Keratinocyte (primary cell): ENCODE measurements at regions not wholly inside any gene's neighbourhood (a gene's known extent, or its start where the extent isn't known, plus 50 kb on each side); places are given as distances from the start of the nearest gene placed in this dataset.

Source experiments
- DNase-seq: peaks from one replicate; pipeline ENCODE4 v3.0.0-alpha.2; 2011; ENCODE audit warnings: low read depth, missing footprints, low spot score
- FAIRE-seq: peaks from 2 replicates; lab custom pipeline; 2011; peaks lifted over from hg19 to GRCh38; lab: Jason Lieb, UNC
- H2AFZ ChIP-seq: 2 replicates; pipeline ENCODE4 v1.6.0; 2012; ENCODE audit warnings: low read length, control low read depth, inconsistent platforms; ENCODE audit not compliant: control insufficient read depth
- H3K27ac ChIP-seq: 2 replicates; pipeline ENCODE4 v1.5.1; 2011; ENCODE audit warnings: low read length; ENCODE audit not compliant: control insufficient read depth, insufficient read depth
- H3K27me3 ChIP-seq: 3 replicates; pipeline ENCODE4 v1.6.0; 2011; ENCODE audit warnings: low read length; ENCODE audit not compliant: control insufficient read depth, insufficient read depth; ENCODE audit errors: extremely low read depth
- H3K36me3 ChIP-seq, 2 experiments: 2 replicates in 1 of 2; 3 replicates in 1 of 2; pipeline ENCODE4 v1.5.1; 2011; ENCODE audit warnings: low read length in 2 of 2, mild to moderate bottlenecking in 1 of 2; ENCODE audit not compliant: control insufficient read depth in 2 of 2, insufficient read depth in 2 of 2; ENCODE audit errors: extremely low read depth in 1 of 2
- H3K4me1 ChIP-seq: 3 replicates; pipeline ENCODE4 v1.5.1; 2011; ENCODE audit warnings: low read length; ENCODE audit not compliant: control insufficient read depth, insufficient read depth; ENCODE audit errors: extremely low read depth
- H3K4me2 ChIP-seq: 3 replicates; pipeline ENCODE4 v1.6.0; 2011; ENCODE audit warnings: low read depth, low read length; ENCODE audit not compliant: control insufficient read depth, insufficient read depth; ENCODE audit errors: extremely low read depth
- H3K4me3 ChIP-seq, 3 experiments: fragments of 200-600 bp in 1 of 3; sonication (generic) in 1 of 3; 2 replicates in 2 of 3; 3 replicates in 1 of 3; pipeline ENCODE4 v1.5.1; 2011 to 2016; ENCODE audit warnings: low read length in 3 of 3, mild to moderate bottlenecking in 3 of 3, control low read depth in 2 of 3, inconsistent platforms in 1 of 3, low read depth in 1 of 3, mixed read lengths in 1 of 3, mixed run types in 1 of 3, moderate library complexity in 1 of 3; ENCODE audit not compliant: control insufficient read depth in 2 of 3, insufficient read depth in 2 of 3; ENCODE audit errors: extremely low read depth in 1 of 3
- H3K79me2 ChIP-seq: 2 replicates; pipeline ENCODE4 v1.6.0; 2012; ENCODE audit warnings: low read length; ENCODE audit not compliant: control insufficient read depth, insufficient read depth
- H3K9ac ChIP-seq: 3 replicates; pipeline ENCODE4 v1.6.0; 2011; ENCODE audit warnings: low read length; ENCODE audit not compliant: control insufficient read depth, insufficient read depth; ENCODE audit errors: extremely low read depth
- H3K9me1 ChIP-seq: 3 replicates; pipeline ENCODE4 v1.6.0; 2011; ENCODE audit warnings: low read length; ENCODE audit not compliant: control insufficient read depth, insufficient read depth; ENCODE audit errors: extremely low read depth
- H3K9me3 ChIP-seq: 2 replicates; pipeline ENCODE4 v1.5.1; 2012; ENCODE audit warnings: low read depth, low read length; ENCODE audit not compliant: control insufficient read depth
- H4K20me1 ChIP-seq: 3 replicates; pipeline ENCODE4 v1.6.0; 2011; ENCODE audit warnings: low read length; ENCODE audit not compliant: control insufficient read depth, insufficient read depth; ENCODE audit errors: extremely low read depth
- EZH2 ChIP-seq: IDR thresholded peaks from one replicate; pipeline ENCODE4 v1.6.1; 2012; ENCODE audit warnings: inconsistent platforms, mild to moderate bottlenecking, low read length, moderate library complexity
- dilution Hi-C: fragments of 300-500 bp; cut with MboI; formaldehyde crosslinking; loops from one replicate; pipeline ENCODE4 v1.7.0; 2020; ENCODE audit warnings: low sequenced_read_pairs; ENCODE audit not compliant: extremely low pct_ligation_motif_present
- TF ChIP-seq, protein P1 (sequence below), 3 experiments: IDR thresholded peaks in 1 of 3; conservative IDR thresholded peaks in 1 of 3; optimal IDR thresholded peaks in 1 of 3; 2 replicates in 2 of 3; 3 replicates in 1 of 3; pipeline versions ENCODE3 to v1.5.1; 2011; ENCODE audit warnings: low read length in 3 of 3, mild to moderate bottlenecking in 3 of 3, moderate library complexity in 2 of 3, control low read depth in 1 of 3, inconsistent platforms in 1 of 3; ENCODE audit not compliant: insufficient read depth in 2 of 3; ENCODE audit errors: extremely low read depth in 1 of 3

DNA sequence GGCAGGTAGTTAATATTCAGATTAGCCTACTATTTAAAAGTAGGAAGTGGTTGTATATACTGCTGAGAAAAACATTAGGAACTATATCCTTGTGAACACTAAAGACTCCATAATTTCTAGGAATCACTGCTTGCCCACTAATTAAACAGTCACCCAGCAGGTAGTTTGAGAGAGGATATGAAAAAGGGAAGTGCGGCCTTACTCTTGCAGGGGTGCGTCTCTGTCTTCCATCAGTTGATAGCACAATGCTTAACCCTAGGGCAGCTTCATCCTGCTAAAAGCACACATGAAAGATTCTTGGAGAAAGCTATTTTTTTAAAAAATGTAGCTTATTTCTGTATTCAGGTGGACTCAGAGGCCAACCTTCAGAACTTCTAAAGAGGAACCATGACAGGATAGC is 53.1 kb upstream of the ATP5MC3 start:
- Histone ChIP-seq H3K4me1 (no peaks in the 10 kb centered on the region), H3K9me3 (no peaks in the 10 kb centered on the region), H3K79me2 (no peaks in the 10 kb centered on the region), H3K36me3 (no peaks in the 10 kb centered on the region), H2AFZ (no peak overlapping the region), H4K20me1 (no peaks in the 10 kb centered on the region), H3K27ac (no peak overlapping the region), H3K9ac (no peak overlapping the region), H3K9me1 (no peaks in the 10 kb centered on the region), H3K27me3 (no peaks in the 10 kb centered on the region), H3K4me3 (no peak overlapping the region), H3K4me2 (no peak overlapping the region)
- dilution Hi-C loops, result no loop called here
- no peak for TF ChIP-seq EZH2
- TF ChIP-seq, protein P1, sequence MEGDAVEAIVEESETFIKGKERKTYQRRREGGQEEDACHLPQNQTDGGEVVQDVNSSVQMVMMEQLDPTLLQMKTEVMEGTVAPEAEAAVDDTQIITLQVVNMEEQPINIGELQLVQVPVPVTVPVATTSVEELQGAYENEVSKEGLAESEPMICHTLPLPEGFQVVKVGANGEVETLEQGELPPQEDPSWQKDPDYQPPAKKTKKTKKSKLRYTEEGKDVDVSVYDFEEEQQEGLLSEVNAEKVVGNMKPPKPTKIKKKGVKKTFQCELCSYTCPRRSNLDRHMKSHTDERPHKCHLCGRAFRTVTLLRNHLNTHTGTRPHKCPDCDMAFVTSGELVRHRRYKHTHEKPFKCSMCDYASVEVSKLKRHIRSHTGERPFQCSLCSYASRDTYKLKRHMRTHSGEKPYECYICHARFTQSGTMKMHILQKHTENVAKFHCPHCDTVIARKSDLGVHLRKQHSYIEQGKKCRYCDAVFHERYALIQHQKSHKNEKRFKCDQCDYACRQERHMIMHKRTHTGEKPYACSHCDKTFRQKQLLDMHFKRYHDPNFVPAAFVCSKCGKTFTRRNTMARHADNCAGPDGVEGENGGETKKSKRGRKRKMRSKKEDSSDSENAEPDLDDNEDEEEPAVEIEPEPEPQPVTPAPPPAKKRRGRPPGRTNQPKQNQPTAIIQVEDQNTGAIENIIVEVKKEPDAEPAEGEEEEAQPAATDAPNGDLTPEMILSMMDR (optimal IDR thresholded peaks at IDR 0.05 in 1 of 3, IDR thresholded peaks at IDR 0.05 in 1 of 3, conservative IDR thresholded peaks at IDR 0.05 in 1 of 3; ENCODE audit: extremely low read depth in 1 of 3, insufficient read depth in 2 of 3, low read length in 3 of 3), result no peak
- no peak for DNase-seq
- FAIRE-seq, result no peak

DNA sequence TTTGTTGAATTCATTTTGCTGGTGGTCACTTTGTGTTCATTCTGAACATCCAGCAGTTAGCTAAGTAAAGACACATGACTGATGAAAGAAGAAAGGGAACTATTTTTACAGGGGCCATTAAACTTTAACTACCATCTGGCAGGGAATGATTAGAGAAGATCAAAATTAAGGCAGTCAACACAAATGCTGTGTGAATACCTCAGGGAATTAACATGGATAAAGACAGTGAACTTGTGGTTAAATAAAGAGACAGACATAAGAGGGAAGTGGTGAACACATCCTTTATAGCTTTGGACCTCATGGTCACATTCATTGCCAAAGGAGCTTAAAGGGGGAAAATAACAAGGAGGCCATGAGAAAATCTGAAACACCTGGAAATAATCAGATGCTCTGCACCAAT is 52.6 kb upstream of the ATP5MC3 start:
- dilution Hi-C loops, result no loop called here
- H3K4me3 ChIP-seq, result no peak overlapping the region
- H3K4me1 ChIP-seq, result no peaks in the 10 kb centered on the region
- no peaks in the 10 kb centered on the region for H3K27me3 ChIP-seq
- H3K4me2 ChIP-seq, result no peak overlapping the region
- H3K9ac ChIP-seq, result no peak overlapping the region
- H3K27ac ChIP-seq, result no peak overlapping the region
- DNase-seq (no peak), FAIRE-seq (no peak)
- no peaks in the 10 kb centered on the region for H3K79me2 ChIP-seq
- H2AFZ ChIP-seq, result no peak overlapping the region
- no peaks in the 10 kb centered on the region for H3K36me3 ChIP-seq
- no peaks in the 10 kb centered on the region for H4K20me1 ChIP-seq
- H3K9me1 ChIP-seq, result no peaks in the 10 kb centered on the region
- no peak for TF ChIP-seq EZH2
- TF ChIP-seq, protein P1 (optimal IDR thresholded peaks at IDR 0.05 in 1 of 3, IDR thresholded peaks at IDR 0.05 in 1 of 3, conservative IDR thresholded peaks at IDR 0.05 in 1 of 3; ENCODE audit: extremely low read depth in 1 of 3, insufficient read depth in 2 of 3, low read length in 3 of 3), result no peak
- H3K9me3 ChIP-seq, result no peaks in the 10 kb centered on the region
